HG03159 (cell line): ENCODE measurements at regions not wholly inside any gene's neighbourhood (a gene's known extent, or its start where the extent isn't known, plus 50 kb on each side); places are given as distances from the start of the nearest gene placed in this dataset.

Experiments
- ATAC-seq: cut with Tn5 transposase; IDR thresholded peaks from one replicate; pipeline ENCODE4 v1.9.1; 2021; ENCODE audit warnings: mild to moderate bottlenecking, moderate library complexity; ENCODE audit not compliant: unreplicated experiment

GRCh38 chr3:116920826-116921610, 211.4 kb downstream of the TUSC7 start:
- no peak for ATAC-seq

GRCh38 chr3:116927918-116928317, 218.3 kb downstream of the TUSC7 start:
- no peak for ATAC-seq

- ATAC-seq = no peak
These were observed 220.1 kb downstream of the TUSC7 start for GRCh38 chr3:116929505-116930222.

GRCh38 chr3:116930786-116931185, 221.2 kb downstream of the TUSC7 start:
- ATAC-seq = no peak

- ATAC-seq = no peak
These were observed 229.5 kb downstream of the TUSC7 start for GRCh38 chr3:116939091-116939490.

- ATAC-seq = no peak
These were observed 230.0 kb downstream of the TUSC7 start for GRCh38 chr3:116939550-116939949.

GRCh38 chr3:116940719-116941118, 231.1 kb downstream of the TUSC7 start:
- ATAC-seq = no peak

- no peak for ATAC-seq
These were observed 236.8 kb downstream of the TUSC7 start for GRCh38 chr3:116946376-116946775.

- no peak for ATAC-seq
These were observed 237.6 kb downstream of the TUSC7 start for GRCh38 chr3:116947148-116947547.

GRCh38 chr3:116947809-116948208, 238.2 kb downstream of the TUSC7 start:
- ATAC-seq = no peak

GRCh38 chr3:116950301-116951055, 240.9 kb downstream of the TUSC7 start:
- no peak for ATAC-seq

GRCh38 chr3:116951610-116952009, 242.0 kb downstream of the TUSC7 start:
- ATAC-seq = no peak

GRCh38 chr3:116958291-116958690, 248.7 kb downstream of the TUSC7 start:
- no peak for ATAC-seq

- no peak for ATAC-seq
These were observed 251.5 kb downstream of the TUSC7 start for GRCh38 chr3:116961106-116961505.

- no peak for ATAC-seq
These were observed 254.2 kb downstream of the TUSC7 start for GRCh38 chr3:116963802-116964201.

- no peak for ATAC-seq
These were observed 257.1 kb downstream of the TUSC7 start for GRCh38 chr3:116966649-116967048.

- ATAC-seq = no peak
These were observed 259.6 kb downstream of the TUSC7 start for GRCh38 chr3:116969135-116969534.

- ATAC-seq = no peak
These were observed 260.1 kb downstream of the TUSC7 start for GRCh38 chr3:116969646-116970045.

GRCh38 chr3:116971531-116971930, 262.0 kb downstream of the TUSC7 start:
- ATAC-seq = no peak

GRCh38 chr3:116974702-116975101, 265.1 kb downstream of the TUSC7 start:
- ATAC-seq = no peak

GRCh38 chr3:116977441-116977840, 267.9 kb downstream of the TUSC7 start:
- no peak for ATAC-seq

- no peak for ATAC-seq
These were observed 270.5 kb downstream of the TUSC7 start for GRCh38 chr3:116980099-116980498.
